K562 (cell line): ENCODE measurements at regions not wholly inside any gene's neighbourhood (a gene's known extent, or its start where the extent isn't known, plus 50 kb on each side); places are given as distances from the start of the nearest gene placed in this dataset.

ENCODE experiments used
- RBM15 ChIP-seq: fragments of 200-400 bp; formaldehyde crosslinking; IDR thresholded peaks from 2 replicates; pipeline ENCODE4 v1.6.1; 2018; ENCODE audit warnings: mild to moderate bottlenecking, low read length, moderate library complexity; ENCODE audit not compliant: insufficient read depth
- SMAD3 ChIP-seq: fragments of 450-650 bp; formaldehyde crosslinking; conservative IDR thresholded peaks from 2 replicates; pipeline ENCODE4 v1.4.0; 2020; ENCODE audit warnings: mild to moderate bottlenecking
- ZFP91 ChIP-seq: sonication (generic); formaldehyde crosslinking; IDR thresholded peaks from 2 replicates; pipeline ENCODE4 v1.8.0; 2022; ENCODE audit warnings: mild to moderate bottlenecking, missing genetic modification reagents
- TF ChIP-seq, protein P1 (sequence below), 2 experiments: fragments of 450-650 bp; formaldehyde crosslinking in 1 of 2; IDR thresholded peaks; 2 replicates each; pipeline versions ENCODE4 v1.4.0 to v1.6.1; 2014 to 2020; ENCODE audit warnings: mild to moderate bottlenecking in 2 of 2, borderline replicate concordance in 1 of 2, low read depth in 1 of 2

DNA sequence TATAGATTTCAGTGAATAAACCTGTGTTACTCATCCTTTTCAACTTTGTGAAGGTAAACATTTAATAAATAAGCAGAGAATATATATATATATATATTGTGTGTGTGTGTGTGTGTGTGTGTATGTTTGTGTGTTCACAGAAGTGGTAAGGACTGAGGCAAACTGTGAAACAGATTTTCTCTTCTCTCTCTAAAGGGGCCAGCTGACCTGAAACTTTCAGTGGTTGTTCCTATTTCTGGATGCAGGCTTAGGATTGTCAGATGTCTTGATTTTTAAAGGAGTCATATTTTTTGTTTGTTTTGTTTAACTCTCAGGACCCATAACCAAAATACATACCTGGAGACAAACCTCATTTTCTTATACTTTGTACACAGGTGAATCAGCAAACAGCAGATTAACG, 714.9 kb upstream of the MEF2C start:
- TF ChIP-seq ZFP91 (CRISPR knock-in tag) (no peak), SMAD3 (CRISPR knock-in tag) (no peak), RBM15 (no peak)
- TF ChIP-seq, protein P1, sequence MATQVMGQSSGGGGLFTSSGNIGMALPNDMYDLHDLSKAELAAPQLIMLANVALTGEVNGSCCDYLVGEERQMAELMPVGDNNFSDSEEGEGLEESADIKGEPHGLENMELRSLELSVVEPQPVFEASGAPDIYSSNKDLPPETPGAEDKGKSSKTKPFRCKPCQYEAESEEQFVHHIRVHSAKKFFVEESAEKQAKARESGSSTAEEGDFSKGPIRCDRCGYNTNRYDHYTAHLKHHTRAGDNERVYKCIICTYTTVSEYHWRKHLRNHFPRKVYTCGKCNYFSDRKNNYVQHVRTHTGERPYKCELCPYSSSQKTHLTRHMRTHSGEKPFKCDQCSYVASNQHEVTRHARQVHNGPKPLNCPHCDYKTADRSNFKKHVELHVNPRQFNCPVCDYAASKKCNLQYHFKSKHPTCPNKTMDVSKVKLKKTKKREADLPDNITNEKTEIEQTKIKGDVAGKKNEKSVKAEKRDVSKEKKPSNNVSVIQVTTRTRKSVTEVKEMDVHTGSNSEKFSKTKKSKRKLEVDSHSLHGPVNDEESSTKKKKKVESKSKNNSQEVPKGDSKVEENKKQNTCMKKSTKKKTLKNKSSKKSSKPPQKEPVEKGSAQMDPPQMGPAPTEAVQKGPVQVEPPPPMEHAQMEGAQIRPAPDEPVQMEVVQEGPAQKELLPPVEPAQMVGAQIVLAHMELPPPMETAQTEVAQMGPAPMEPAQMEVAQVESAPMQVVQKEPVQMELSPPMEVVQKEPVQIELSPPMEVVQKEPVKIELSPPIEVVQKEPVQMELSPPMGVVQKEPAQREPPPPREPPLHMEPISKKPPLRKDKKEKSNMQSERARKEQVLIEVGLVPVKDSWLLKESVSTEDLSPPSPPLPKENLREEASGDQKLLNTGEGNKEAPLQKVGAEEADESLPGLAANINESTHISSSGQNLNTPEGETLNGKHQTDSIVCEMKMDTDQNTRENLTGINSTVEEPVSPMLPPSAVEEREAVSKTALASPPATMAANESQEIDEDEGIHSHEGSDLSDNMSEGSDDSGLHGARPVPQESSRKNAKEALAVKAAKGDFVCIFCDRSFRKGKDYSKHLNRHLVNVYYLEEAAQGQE (IDR thresholded peaks at IDR 0.05; ENCODE audit: borderline replicate concordance) = no peak
- TF ChIP-seq, protein P1 (CRISPR knock-in tag; IDR thresholded peaks at IDR 0.05; ENCODE audit: low read depth) = no peak
